Dermis blood vessel endothelial cell (primary cell): ENCODE measurements at regions not wholly inside any gene's neighbourhood (a gene's known extent, or its start where the extent isn't known, plus 50 kb on each side); places are given as distances from the start of the nearest gene placed in this dataset.

ENCODE experiments used
- DNase-seq: peaks from one replicate; pipeline ENCODE4 v3.0.0; 2010

DNA sequence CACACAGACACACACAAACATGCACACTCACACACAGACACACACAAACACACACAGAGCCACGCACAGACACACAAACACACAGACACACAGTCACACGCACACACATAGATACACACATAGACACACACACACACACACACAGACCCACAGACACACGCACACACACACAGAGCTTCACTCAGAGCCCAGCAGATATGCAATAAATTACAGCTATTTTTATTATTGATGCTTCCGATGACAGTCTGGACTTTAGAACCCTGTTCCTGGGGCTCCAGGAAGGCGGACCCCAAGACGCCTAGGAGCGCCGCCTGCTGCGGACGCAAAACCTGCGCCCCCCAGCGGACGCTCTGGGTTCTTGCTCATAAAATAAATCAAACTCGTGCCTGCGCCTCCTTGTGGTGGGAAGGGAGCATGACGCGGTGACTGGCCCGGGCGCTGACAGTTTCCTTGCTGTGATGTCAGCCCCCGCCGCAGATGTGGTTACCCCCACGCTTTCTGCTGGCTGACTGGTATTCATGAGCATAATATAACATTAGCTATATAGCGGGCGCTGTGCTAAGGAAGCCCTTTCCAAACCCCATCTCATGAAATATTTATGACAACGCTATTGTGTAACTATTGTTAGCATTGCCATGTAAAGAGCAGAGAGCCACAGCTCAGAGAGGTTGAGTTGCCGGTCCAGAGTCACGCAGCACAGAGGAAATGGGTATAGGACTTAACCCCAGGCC lies 64.4 kb upstream of the TM9SF2 start:
- peak; percentile 92 for DNase-seq

DNA sequence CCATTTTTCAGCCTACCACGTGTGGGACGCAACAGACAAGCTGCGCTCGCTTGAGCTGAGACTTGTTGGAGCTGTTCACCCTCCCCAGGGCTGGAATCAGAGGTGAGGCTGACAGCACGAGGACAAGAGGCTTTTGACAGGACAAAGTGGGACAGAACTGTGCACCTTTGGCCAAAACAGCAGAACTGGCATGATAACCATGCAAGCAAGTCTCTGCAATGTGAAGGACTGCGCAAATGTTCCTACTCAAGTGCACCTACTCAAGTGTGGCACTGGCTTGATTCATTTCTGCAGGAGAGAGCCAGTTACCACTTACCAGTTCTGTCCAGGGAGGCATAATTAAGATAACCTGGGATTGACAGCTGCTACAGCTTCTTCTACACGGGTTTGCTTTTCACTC lies 62.2 kb upstream of the TM9SF2 start:
- DNase-seq, result no peak

DNA sequence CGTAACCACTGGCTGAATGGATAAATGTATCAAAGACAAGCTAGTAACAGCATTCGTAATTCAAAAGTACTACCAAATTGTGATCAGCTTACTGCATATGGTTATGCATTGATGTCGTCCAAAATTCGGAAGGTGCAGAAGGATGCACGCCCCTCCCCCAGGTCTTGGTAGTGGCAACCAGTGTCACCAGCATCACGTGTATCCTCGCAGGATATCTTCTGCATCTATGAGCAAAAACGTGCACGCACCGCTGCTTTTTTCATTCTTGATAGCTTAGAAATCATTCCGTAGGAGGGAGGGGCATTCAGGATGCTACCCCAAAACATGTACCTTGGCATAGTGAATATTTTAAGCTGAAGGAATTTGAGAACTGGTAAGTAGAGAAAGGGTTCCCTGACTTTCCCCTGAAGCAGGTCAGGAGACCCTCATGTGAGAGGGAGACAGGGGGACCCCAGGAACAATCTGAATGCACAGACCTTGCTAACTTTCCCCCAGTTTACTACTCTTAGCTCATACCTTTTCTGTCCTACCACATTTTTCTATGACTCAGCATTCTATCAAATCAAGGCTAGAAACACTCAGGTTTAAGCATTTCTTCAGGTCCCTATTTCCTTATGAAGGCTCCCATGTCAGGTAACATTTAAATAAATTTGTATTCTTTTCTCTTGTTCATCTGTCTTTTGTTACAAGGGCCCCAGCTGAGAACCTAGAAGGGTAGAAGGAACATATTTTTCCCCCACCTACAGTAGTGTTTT lies 61.2 kb upstream of the TM9SF2 start:
- no peak for DNase-seq

DNA sequence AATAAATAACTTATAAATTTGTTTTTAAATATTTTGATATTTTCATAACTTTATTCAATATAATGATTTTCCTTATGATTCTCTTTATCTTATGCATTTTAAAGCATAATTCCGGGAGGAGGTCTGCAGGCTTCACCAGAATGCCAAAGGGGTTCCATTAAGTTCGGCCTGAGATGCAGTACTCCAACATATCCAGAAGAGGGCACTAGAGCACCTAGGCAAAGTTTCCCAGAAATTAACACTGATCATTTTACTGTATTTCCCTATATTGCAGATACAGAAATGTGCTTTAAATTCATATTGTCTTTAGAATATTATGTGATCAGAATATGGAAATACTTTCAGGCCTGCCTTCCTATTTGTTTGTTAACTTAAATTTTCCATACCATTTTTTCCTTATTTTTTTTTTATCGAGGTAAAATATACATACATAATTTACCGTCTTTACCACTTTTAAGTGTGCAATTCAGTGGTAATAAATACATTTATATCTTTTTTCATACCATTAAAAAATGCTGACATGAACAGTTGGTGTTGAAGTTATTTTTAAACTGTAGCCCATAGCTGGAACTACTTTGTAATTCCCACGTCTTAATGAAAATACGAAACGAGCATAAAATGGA lies 58.9 kb upstream of the TM9SF2 start:
- DNase-seq, result peak; percentile 76

DNA sequence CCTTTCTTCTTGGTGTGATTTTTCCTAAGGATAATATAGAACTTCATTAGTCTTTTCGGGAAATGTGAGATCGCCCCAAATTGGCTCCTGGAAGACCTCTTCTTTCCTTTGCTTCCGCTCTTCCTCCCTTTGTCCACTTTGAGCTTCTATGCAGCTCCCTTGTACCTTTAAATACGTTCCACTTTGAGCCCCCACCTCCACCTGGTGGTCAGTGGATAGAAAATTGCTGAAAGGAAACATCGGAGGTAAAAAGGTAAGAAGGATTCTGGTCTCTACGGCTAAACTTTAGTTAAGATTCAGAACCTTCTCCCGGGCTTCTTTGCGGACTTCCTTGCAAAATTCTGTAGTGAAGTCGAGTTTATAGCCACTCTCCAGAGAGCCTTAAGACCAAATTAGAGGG lies 55.0 kb upstream of the TM9SF2 start:
- no peak for DNase-seq

DNA sequence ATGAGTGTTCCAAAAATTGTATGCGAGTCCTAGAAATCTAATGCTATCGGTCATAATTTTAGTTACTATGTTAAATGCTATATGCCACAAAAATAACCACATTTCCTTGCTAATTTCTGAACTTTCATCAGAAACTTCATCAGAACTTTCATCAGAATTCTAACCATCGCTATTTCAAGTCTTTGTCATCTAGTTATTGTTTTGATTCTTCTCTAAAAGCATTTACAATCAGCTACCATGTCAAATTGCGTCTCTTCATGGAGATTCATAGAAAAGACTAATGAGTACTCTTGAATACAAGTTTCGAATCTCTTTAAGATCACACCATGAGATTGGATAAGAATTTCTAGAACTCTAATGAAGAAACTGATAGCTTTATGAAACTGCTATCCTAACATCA lies 52.7 kb upstream of the TM9SF2 start:
- DNase-seq, result no peak

DNA sequence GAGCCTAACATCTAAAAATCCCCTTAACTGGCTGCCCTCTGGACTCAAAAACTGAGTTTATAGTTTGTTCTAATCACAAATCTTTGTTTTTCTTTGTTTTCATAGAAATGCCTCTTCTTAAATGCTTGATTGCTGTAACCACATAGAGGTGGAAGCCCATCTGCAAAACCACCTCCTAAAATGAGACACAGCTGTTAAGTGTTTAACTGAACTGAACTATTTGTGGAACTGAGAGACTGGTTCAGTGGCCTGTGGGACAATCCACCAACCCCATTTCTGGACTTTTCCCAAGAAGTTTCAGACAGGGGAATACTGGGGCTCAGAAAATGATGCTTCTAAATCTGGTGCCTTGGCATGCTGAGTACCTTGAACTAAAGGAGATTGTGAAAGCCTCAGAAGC lies 50.9 kb upstream of the TM9SF2 start:
- no peak for DNase-seq
